EH (cell line): ENCODE measurements at regions not wholly inside any gene's neighbourhood (a gene's known extent, or its start where the extent isn't known, plus 50 kb on each side); places are given as distances from the start of the nearest gene placed in this dataset.
A peak's percentile ranks its signal among the peaks of the same experiment; 100 is the strongest.

Experiments
- DNase-seq: peaks from one replicate; pipeline ENCODE4 v3.0.0-alpha.2; 2015; ENCODE audit warnings: low read depth

- DNase-seq = no peak
Observed at GRCh38 chr13:31049083-31049482, 112.6 kb downstream of the HSPH1 start.

- DNase-seq = peak; percentile 32
Observed at GRCh38 chr13:31048521-31048920, 113.2 kb downstream of the HSPH1 start.

- peak; percentile 63 for DNase-seq
Observed at GRCh38 chr13:31046711-31047279, 114.3 kb downstream of the TEX26 start.

- DNase-seq = peak; percentile 96
Observed at GRCh38 chr13:31045286-31046081, 113.0 kb downstream of the TEX26 start.

- DNase-seq = peak; percentile 81
Observed at GRCh38 chr13:31044364-31045285, 112.2 kb downstream of the TEX26 start.

DNA sequence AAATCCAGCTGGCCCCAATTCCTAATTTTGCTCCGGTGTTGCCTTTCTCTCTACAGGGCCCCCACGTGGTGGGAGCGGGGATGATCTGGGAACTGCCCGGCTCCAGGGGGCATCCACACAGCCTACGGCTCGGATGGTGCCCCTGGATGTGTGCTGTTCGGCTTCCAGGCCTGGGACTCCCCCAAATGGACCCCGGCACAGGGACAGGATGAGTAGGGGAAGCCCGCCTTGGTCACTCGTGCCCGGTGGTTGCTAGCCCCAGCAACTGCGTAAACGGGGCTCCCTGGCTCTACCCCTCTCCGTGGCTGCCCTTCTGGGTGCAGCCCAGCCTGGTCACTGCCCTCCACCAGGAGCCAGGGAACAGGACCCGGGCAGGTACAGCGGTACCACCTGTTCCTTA, 111.5 kb downstream of the TEX26 start:
- no peak for DNase-seq

DNA sequence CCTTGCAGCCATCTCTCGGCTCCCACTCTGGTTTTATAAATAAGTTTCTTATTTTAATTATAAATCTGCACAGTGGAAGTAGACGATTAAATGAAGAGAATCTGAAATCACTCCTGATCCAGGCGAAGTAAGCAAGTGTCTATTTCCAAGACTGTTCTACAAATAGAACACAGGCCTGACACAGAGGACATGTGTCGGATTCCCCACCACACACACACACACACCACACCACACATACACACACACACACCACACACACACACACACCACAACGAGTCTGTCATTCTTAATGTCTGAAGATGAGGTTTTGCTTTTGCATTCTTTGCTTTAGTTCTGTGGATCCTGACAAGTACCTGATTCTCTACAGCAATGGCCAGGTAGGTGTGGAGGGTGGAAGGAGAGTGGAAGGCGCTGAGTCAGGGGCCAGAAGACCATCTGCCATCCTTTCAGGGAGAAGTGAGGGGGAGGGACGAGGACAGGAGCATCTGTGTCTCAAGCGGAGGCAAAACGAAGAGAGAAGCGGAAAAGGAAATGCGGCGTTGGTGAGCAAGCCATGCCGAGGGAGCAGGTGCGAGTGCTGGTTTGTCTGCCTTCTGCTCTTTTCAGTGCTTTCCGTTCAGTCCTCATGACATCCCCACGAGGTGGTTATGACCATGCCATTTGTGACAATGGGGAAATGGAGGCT, 110.2 kb downstream of the TEX26 start:
- no peak for DNase-seq

- no peak for DNase-seq
Observed at GRCh38 chr13:31042049-31042448, 109.6 kb downstream of the TEX26 start.

GRCh38 chr13:31038834-31039552, 106.5 kb downstream of the TEX26 start:
- DNase-seq = peak; percentile 47

- no peak for DNase-seq
Observed at GRCh38 chr13:31037874-31038500, 105.5 kb downstream of the TEX26 start.

DNA sequence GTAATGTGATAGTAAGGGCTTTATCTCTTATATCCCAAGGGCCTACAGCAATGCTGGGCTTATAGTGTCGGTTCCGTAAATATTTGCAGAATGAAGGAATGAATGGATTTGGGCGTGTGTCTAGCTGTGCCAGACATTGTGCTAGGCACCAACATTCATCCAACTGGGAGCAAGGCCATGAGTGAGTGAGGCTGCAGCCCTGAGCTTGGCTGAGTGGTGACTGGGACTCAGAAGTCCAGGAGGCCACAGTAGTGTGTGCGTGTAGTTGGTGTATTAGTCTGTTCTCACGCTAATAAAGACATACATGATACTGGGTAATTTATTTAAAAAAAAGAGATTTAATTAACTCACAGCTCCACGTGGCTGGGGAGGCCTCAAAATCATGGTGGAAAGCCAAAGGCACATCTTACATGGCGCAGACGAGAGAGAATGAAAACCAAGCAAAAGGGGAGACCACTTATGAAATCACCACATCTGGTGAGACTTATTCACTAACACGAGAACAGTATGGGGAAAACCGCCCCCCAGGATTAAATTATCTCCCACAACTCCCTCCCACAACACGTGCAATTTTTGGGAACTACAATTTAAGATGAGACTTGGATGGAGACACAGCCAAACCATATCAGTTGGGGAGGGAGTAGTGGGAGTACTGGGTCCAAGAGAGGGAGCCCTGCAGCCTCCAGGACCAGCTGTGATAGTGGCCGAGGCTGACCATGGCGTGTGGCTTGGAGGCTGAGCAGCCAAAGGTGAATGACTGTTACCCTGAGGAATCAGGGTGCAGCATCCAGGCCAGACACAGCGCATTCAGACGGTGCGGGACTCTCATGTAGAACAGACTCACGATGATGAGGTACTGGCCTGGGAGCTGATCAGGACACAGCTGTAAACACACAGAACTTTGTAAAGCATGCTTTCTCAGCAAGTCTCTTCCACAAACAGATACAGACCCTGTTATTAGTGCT, 104.6 kb downstream of the TEX26 start:
- no peak for DNase-seq

- DNase-seq = peak; percentile 23
Observed at GRCh38 chr13:31035185-31035965, 102.9 kb downstream of the TEX26 start.

DNA sequence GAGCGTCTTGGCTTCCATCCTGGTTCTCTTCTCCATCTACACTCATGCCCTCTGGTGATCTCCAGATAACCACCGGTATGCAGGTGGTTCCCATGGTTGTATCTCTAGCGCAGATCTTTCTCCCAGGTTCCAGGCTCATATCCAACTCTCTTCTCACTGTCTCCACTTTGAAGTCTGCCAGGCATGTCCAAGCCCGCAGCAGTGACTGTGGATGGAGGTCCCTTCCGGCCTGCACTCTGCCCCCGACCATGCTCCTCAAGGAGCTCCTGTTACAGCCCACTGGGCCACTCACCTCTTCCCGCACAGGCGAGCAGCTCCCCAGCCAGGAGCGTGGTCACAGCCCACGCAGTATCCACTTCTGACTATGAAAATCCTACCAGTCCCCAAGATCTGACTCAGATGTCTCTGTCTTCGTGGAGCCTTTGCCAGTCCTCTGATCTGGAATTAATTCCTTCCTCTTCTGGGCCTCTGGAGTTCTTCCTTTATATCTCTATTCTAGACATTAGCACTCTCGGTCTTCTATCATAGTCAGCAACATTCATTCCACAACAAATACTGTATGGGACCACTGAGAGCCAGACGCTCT, 100.2 kb downstream of the TEX26 start:
- no peak for DNase-seq

DNA sequence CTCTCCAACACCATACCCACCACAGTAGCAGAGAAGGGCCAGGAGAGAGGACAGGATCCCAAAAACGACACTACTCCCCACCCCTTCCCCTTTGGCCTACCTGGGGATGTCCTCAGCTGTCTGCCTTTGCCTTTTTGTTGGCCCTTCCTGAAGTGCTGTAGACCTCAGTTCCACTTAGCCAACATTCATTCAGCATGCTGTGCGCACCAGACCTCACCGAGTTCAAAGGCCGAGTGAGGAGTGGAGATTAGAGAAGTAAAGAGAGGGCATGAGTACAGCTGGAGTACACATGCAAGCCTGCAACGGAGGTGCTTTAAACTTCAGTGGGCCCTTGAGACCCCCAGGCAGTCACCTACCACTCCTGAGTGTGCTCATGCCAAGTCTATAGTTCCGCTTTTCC, 99.0 kb downstream of the TEX26 start:
- DNase-seq = no peak

DNA sequence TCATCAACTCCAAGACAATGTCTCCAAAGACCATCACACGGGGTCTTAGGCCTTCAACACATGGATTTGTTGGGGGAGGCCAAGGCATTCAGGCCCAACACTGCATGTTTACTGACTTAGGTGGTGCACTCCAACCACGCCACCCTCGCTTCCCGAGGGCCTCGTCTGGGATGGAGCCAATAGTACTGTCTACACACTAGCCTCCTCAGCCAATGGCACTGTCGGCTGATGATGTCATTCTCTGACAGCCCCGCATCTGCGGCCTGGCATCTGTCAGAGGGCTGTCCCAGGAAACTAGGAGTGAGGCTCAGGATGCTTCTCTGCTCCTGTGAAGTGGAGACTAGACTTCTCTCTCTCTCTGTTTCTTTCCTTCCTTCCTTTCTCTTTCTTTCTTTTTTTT, 96.6 kb downstream of the TEX26 start:
- DNase-seq = no peak

- no peak for DNase-seq
Observed at GRCh38 chr13:31027136-31027535, 94.7 kb downstream of the TEX26 start.
